ENCODE measurements at regions not wholly inside any gene's neighbourhood (a gene's known extent, or its start where the extent isn't known, plus 50 kb on each side); places are given as distances from the start of the nearest gene placed in this dataset.

GRCh38 chr6:27693766-27694546 is 218.2 kb downstream of the OR2B2 start (continued):
- TF ChIP-seq IRF9 (CRISPR knock-in tag; IDR thresholded peaks at IDR 0.05; ENCODE audit: borderline replicate concordance) (0 out of 2 replicates have a peak, but pooled peaks have one; percentile 11), ZNF580 (CRISPR knock-in tag; IDR thresholded peaks at IDR 0.05; ENCODE audit: borderline replicate concordance, low read depth) (0 out of 2 replicates have a peak, but pooled peaks have one; percentile 69), ZNF691 (CRISPR knock-in tag; IDR thresholded peaks at IDR 0.05; ENCODE audit: borderline replicate concordance, low read depth) (no peak), ZNF33B (CRISPR knock-in tag; IDR thresholded peaks at IDR 0.05) (peak; percentile 80; the same call in 1 of the 2 replicates), RFX3 (CRISPR knock-in tag; IDR thresholded peaks at IDR 0.05) (no peak), ASH2L (IDR thresholded peaks at IDR 0.05; ENCODE audit: insufficient read length, low read depth, low read length) (peak; percentile 97), SNAPC2 (CRISPR knock-in tag; IDR thresholded peaks at IDR 0.05) (no peak), FOXK1 (CRISPR knock-in tag; IDR thresholded peaks at IDR 0.05; ENCODE audit: borderline replicate concordance, low read depth) (0 out of 2 replicates have a peak, but pooled peaks have one; percentile 70), ZFP36L2 (CRISPR knock-in tag; IDR thresholded peaks at IDR 0.05) (no peak), IRF1 (CRISPR knock-in tag; IDR thresholded peaks at IDR 0.05; ENCODE audit: low read depth) (no peak), CBFB (CRISPR knock-in tag; IDR thresholded peaks at IDR 0.05) (no peak; the same call in 1 of the 2 replicates), TCF7 (IDR thresholded peaks at IDR 0.05; ENCODE audit: low read depth) (no peak), ZNF772 (CRISPR knock-in tag; IDR thresholded peaks at IDR 0.05) (0 out of 2 replicates have a peak, but pooled peaks have one; percentile 44), CREB1 (IDR thresholded peaks at IDR 0.05) (peak; percentile 64; the same call in 1 of the 2 replicates), CREB1 (CRISPR knock-in tag; IDR thresholded peaks at IDR 0.05) (peak; percentile 97), ZFP91 (CRISPR knock-in tag; IDR thresholded peaks at IDR 0.05; ENCODE audit: borderline replicate concordance) (peak; percentile 73; the same call in 1 of the 2 replicates), FOSL2 (CRISPR knock-in tag; IDR thresholded peaks at IDR 0.05) (peak; percentile 3; the same call in 1 of the 2 replicates), POGK (CRISPR knock-in tag; conservative IDR thresholded peaks at IDR 0.05) (0 out of 2 replicates have a peak, but pooled peaks have one; percentile 40), ZBTB37 (CRISPR knock-in tag; IDR thresholded peaks at IDR 0.05) (no peak), MBD4 (IDR thresholded peaks at IDR 0.05; ENCODE audit: borderline replicate concordance, low read length) (no peak), ATAD3A (CRISPR knock-in tag; IDR thresholded peaks at IDR 0.05) (no peak)

Data from HepG2 (cell line).